Ishikawa (cell line): ENCODE measurements at regions not wholly inside any gene's neighbourhood (a gene's known extent, or its start where the extent isn't known, plus 50 kb on each side); places are given as distances from the start of the nearest gene placed in this dataset.

Experiments used
- CEBPB ChIP-seq: IDR thresholded peaks from 2 replicates; pipeline ENCODE4 v1.6.1; 2012
- CREB1 ChIP-seq: IDR thresholded peaks from 2 replicates; pipeline ENCODE4 v1.6.1; 2012; ENCODE audit warnings: low read depth
- EP300 ChIP-seq: IDR thresholded peaks from 2 replicates; pipeline ENCODE4 v1.6.1; 2012; ENCODE audit warnings: borderline replicate concordance
- RAD21 ChIP-seq: IDR thresholded peaks from 2 replicates; pipeline ENCODE4 v1.6.1; 2012; ENCODE audit warnings: low read depth
- REST ChIP-seq: IDR thresholded peaks from 2 replicates; pipeline ENCODE4 v1.6.1; 2012; ENCODE audit warnings: low read depth, mild to moderate bottlenecking
- TAF1 ChIP-seq: IDR thresholded peaks from 2 replicates; pipeline ENCODE4 v1.6.1; 2012; ENCODE audit warnings: low read depth, mild to moderate bottlenecking
- TCF12 ChIP-seq: IDR thresholded peaks from 2 replicates; pipeline ENCODE4 v1.6.1; 2012; ENCODE audit warnings: low read depth
- TEAD4 ChIP-seq: IDR thresholded peaks from 2 replicates; pipeline ENCODE4 v1.6.1; 2012
- TF ChIP-seq, protein P1 (sequence below): IDR thresholded peaks from 2 replicates; pipeline ENCODE4 v1.6.1; 2012

DNA sequence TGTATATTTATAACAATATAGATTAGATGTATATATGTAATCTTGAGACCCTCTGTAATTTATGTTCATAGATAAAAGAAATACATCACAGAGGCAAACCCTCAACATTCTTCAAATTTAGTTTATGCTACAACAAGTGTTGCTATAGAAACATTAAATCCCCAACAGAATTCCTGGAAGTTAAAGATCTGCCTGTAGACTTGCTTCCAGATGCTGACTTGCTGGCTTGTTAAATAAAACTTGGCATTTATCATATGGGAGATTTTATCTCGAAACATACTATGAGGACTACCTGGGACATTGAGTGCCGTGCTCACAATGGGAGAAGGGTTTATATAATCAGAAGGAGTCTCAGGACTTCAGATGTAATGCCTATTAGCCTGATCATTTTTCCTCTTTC is 136.3 kb upstream of the PLXNC1 start:
- TF ChIP-seq TCF12 (no peak), CEBPB (no peak), CREB1 (no peak), REST (no peak), EP300 (no peak), RAD21 (no peak), TAF1 (no peak), TEAD4 (no peak)
- TF ChIP-seq, protein P1, sequence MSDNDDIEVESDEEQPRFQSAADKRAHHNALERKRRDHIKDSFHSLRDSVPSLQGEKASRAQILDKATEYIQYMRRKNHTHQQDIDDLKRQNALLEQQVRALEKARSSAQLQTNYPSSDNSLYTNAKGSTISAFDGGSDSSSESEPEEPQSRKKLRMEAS = no peak
